22Rv1 (cell line): ENCODE measurements at regions not wholly inside any gene's neighbourhood (a gene's known extent, or its start where the extent isn't known, plus 50 kb on each side); places are given as distances from the start of the nearest gene placed in this dataset.

Experiments
- CTCF ChIP-seq: fragments of 450-650 bp; IDR thresholded peaks from 2 replicates; pipeline ENCODE4 v1.5.1; 2017; ENCODE audit warnings: mild to moderate bottlenecking
- ZFX ChIP-seq: fragments of 450-650 bp; IDR thresholded peaks from 2 replicates; pipeline ENCODE4 v1.6.1; 2017; ENCODE audit warnings: antibody characterized with exemption, borderline replicate concordance

DNA sequence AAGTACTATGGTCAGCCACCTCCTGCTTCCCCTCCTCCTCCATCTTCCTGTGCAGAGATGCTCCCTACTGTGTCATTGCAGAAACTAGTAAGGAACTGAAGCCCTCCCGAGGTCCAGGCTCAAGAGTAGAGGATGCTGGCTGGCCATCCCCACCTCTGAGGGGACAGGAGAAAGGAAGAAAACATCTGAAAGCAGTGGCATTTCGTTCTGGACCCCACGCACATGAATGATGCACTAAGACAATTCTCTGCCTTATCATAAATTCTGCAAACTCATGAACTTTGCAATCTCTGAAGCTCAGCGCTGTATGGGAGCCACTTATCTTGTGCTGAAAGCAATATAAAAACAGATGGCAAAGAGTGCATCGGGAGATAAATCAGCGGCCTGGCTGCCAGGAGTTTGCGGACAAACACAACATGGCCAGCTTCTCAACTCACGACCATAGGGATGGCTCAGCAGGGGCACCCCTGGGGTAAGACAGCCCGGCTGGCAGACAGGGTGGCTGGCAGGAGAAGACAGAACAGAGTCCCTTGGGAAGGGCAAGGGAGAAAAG is 306.4 kb downstream of the NXPE2 start:
- no peak for TF ChIP-seq CTCF
- TF ChIP-seq ZFX: no peak
